ENCODE measurements at regions not wholly inside any gene's neighbourhood (a gene's known extent, or its start where the extent isn't known, plus 50 kb on each side); places are given as distances from the start of the nearest gene placed in this dataset.

- H3K9me3 Mint-ChIP-seq (ENCODE audit: unreplicated experiment), result peaks cover 14% of the 10 kb centered on the region
- H3K4me1 Mint-ChIP-seq (ENCODE audit: unreplicated experiment), result no peaks in the 10 kb centered on the region
- no peak overlapping the region for H3K4me3 Mint-ChIP-seq (ENCODE audit: unreplicated experiment)
- DNase-seq (ENCODE audit: extremely low spot score, unreplicated experiment), result no peak
- H3K27me3 Mint-ChIP-seq (ENCODE audit: unreplicated experiment), result no peaks in the 10 kb centered on the region
- no peak overlapping the region for H3K27ac Mint-ChIP-seq (ENCODE audit: unreplicated experiment)
- TF ChIP-seq CTCF (IDR thresholded peaks at IDR 0.05), result no peak
- H3K36me3 Mint-ChIP-seq (ENCODE audit: unreplicated experiment), result no peaks in the 10 kb centered on the region
These were observed 134.5 kb downstream of the CDH26 start for GRCh38 chr20:60092729-60093128.

- Mint-ChIP-seq H3K4me1 (ENCODE audit: unreplicated experiment) (no peaks in the 10 kb centered on the region), H3K36me3 (ENCODE audit: unreplicated experiment) (no peaks in the 10 kb centered on the region), H3K27ac (ENCODE audit: unreplicated experiment) (no peak overlapping the region), H3K27me3 (ENCODE audit: unreplicated experiment) (no peaks in the 10 kb centered on the region), H3K4me3 (ENCODE audit: unreplicated experiment) (no peak overlapping the region), H3K9me3 (ENCODE audit: unreplicated experiment) (peaks cover 23% of the 10 kb centered on the region)
- DNase-seq (ENCODE audit: extremely low spot score, unreplicated experiment), result no peak
- TF ChIP-seq CTCF (IDR thresholded peaks at IDR 0.05), result no peak
These were observed 137.2 kb downstream of the CDH26 start for GRCh38 chr20:60095456-60095855.

GRCh38 chr20:60096166-60096565 lies 137.9 kb downstream of the CDH26 start:
- peaks cover 23% of the 10 kb centered on the region for H3K9me3 Mint-ChIP-seq (ENCODE audit: unreplicated experiment)
- no peaks in the 10 kb centered on the region for H3K36me3 Mint-ChIP-seq (ENCODE audit: unreplicated experiment)
- peaks cover 2% of the 10 kb centered on the region for H3K27me3 Mint-ChIP-seq (ENCODE audit: unreplicated experiment)
- no peak overlapping the region for H3K4me3 Mint-ChIP-seq (ENCODE audit: unreplicated experiment)
- no peak for DNase-seq (ENCODE audit: extremely low spot score, unreplicated experiment)
- H3K4me1 Mint-ChIP-seq (ENCODE audit: unreplicated experiment), result no peaks in the 10 kb centered on the region
- no peak overlapping the region for H3K27ac Mint-ChIP-seq (ENCODE audit: unreplicated experiment)
- TF ChIP-seq CTCF (IDR thresholded peaks at IDR 0.05), result no peak

- H3K27me3 Mint-ChIP-seq (ENCODE audit: unreplicated experiment), result peaks cover 2% of the 10 kb centered on the region
- H3K36me3 Mint-ChIP-seq (ENCODE audit: unreplicated experiment), result no peaks in the 10 kb centered on the region
- no peak overlapping the region for H3K27ac Mint-ChIP-seq (ENCODE audit: unreplicated experiment)
- peaks cover 19% of the 10 kb centered on the region for H3K9me3 Mint-ChIP-seq (ENCODE audit: unreplicated experiment)
- H3K4me3 Mint-ChIP-seq (ENCODE audit: unreplicated experiment), result no peak overlapping the region
- no peaks in the 10 kb centered on the region for H3K4me1 Mint-ChIP-seq (ENCODE audit: unreplicated experiment)
- DNase-seq (ENCODE audit: extremely low spot score, unreplicated experiment), result no peak
- TF ChIP-seq CTCF (IDR thresholded peaks at IDR 0.05), result no peak
These were observed 139.1 kb downstream of the CDH26 start for GRCh38 chr20:60097285-60097684.

- no peak overlapping the region for H3K4me3 Mint-ChIP-seq (ENCODE audit: unreplicated experiment)
These were observed 142.6 kb downstream of the CDH26 start for GRCh38 chr20:60100780-60101179.

More at GRCh38 chr20:60100780-60101179, 142.6 kb downstream of the CDH26 start:
- Mint-ChIP-seq H3K9me3 (ENCODE audit: unreplicated experiment) (peaks cover 10% of the 10 kb centered on the region), H3K4me1 (ENCODE audit: unreplicated experiment) (no peaks in the 10 kb centered on the region), H3K27ac (ENCODE audit: unreplicated experiment) (no peak overlapping the region), H3K27me3 (ENCODE audit: unreplicated experiment) (peaks cover 2% of the 10 kb centered on the region), H3K36me3 (ENCODE audit: unreplicated experiment) (no peaks in the 10 kb centered on the region)
- no peak for TF ChIP-seq CTCF (IDR thresholded peaks at IDR 0.05)
- DNase-seq (ENCODE audit: extremely low spot score, unreplicated experiment), result no peak
